T-helper 17 cell (primary cell): ENCODE measurements at regions not wholly inside any gene's neighbourhood (a gene's known extent, or its start where the extent isn't known, plus 50 kb on each side); places are given as distances from the start of the nearest gene placed in this dataset.
A peak's percentile ranks its signal among the peaks of the same experiment; 100 is the strongest.

Experiments
- ATAC-seq: fragments of 150-1000 bp; cut with Tn5 transposase; 2 replicates; pipeline ENCODE4 v1.10.0; 2021; ENCODE audit warnings: mild to moderate bottlenecking, moderate library complexity
- DNase-seq, 3 donors: peaks; one replicate each; pipeline versions ENCODE4 v3.0.0 to v3.0.0-alpha.2; 2020 to 2021
- H3K9me3 ChIP-seq: one replicate; pipeline ENCODE4 v1.7.0; 2013; ENCODE audit warnings: low read length, mild to moderate bottlenecking; ENCODE audit not compliant: control insufficient read depth, poor library complexity, severe bottlenecking
- H3K27ac Mint-ChIP-seq: one replicate; pipeline ENCODE4 v1.8.0; 2022; ENCODE audit warnings: mild to moderate bottlenecking, moderate library complexity, mixed read lengths
- H3K27me3 Mint-ChIP-seq: one replicate; pipeline ENCODE4 v1.8.0; 2022; ENCODE audit warnings: mixed read lengths
- H3K36me3 Mint-ChIP-seq: one replicate; pipeline ENCODE4 v1.8.0; 2022; ENCODE audit warnings: low read depth, mixed read lengths
- H3K4me1 Mint-ChIP-seq: one replicate; pipeline ENCODE4 v1.8.0; 2022; ENCODE audit warnings: mild to moderate bottlenecking, mixed read lengths
- H3K4me3 Mint-ChIP-seq: one replicate; pipeline ENCODE4 v1.8.0; 2022; ENCODE audit warnings: mild to moderate bottlenecking, moderate library complexity, mixed read lengths

DNA sequence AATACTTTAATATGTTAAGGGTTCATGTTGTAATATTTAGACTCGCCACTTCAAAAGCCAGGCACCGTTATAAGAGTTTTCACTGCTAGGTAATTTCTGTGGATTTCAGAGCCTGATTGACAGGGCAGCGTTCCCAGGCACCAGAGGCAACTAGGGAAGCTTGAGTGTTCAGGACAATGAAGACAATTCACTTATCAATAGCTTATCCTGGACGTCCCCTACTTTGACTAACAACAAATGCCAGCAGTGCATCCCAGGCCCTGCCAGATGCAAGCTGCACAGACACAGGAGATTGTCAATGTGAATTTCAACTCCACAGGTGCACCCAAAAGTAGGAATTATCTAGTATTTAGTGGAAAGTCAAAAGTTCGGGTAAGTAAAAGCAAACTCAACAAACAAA, 179.3 kb upstream of the GYPC start:
- no peak overlapping the region for H3K4me3 Mint-ChIP-seq
- no peak for DNase-seq
- no peaks in the 10 kb centered on the region for H3K9me3 ChIP-seq
- peaks cover 2% of the 10 kb centered on the region for H3K4me1 Mint-ChIP-seq
- H3K27me3 Mint-ChIP-seq, result peaks cover 24% of the 10 kb centered on the region
- no peak overlapping the region for H3K27ac Mint-ChIP-seq
- H3K36me3 Mint-ChIP-seq, result no peaks in the 10 kb centered on the region
- no peak for ATAC-seq

GRCh38 chr2:126480033-126480432, 175.9 kb upstream of the GYPC start:
- H3K9me3 ChIP-seq, result no peaks in the 10 kb centered on the region
- Mint-ChIP-seq H3K36me3 (no peaks in the 10 kb centered on the region), H3K27ac (no peak overlapping the region), H3K4me1 (peaks cover 2% of the 10 kb centered on the region), H3K4me3 (no peak overlapping the region), H3K27me3 (peaks cover 12% of the 10 kb centered on the region)
- ATAC-seq (no peak), DNase-seq (no peak)

GRCh38 chr2:126482582-126483464, 173.1 kb upstream of the GYPC start:
- Mint-ChIP-seq H3K27me3 (peaks cover 20% of the 10 kb centered on the region), H3K4me3 (no peak overlapping the region), H3K36me3 (peaks cover 1% of the 10 kb centered on the region), H3K4me1 (peaks cover 3% of the 10 kb centered on the region), H3K27ac (no peak overlapping the region)
- ATAC-seq, result no peak
- DNase-seq, result no peak
- no peaks in the 10 kb centered on the region for H3K9me3 ChIP-seq

- H3K9me3 ChIP-seq, result no peaks in the 10 kb centered on the region
- Mint-ChIP-seq H3K4me3 (no peak overlapping the region), H3K27ac (no peak overlapping the region), H3K4me1 (no peaks in the 10 kb centered on the region), H3K36me3 (no peaks in the 10 kb centered on the region), H3K27me3 (peaks cover 11% of the 10 kb centered on the region)
- no peak for ATAC-seq
- DNase-seq, result no peak
Measured at GRCh38 chr2:126494593-126494992, 161.4 kb upstream of the GYPC start.

GRCh38 chr2:126495189-126495588, 160.8 kb upstream of the GYPC start:
- no peaks in the 10 kb centered on the region for H3K9me3 ChIP-seq
- no peak overlapping the region for H3K4me3 Mint-ChIP-seq
- DNase-seq, result no peak
- no peaks in the 10 kb centered on the region for H3K36me3 Mint-ChIP-seq
- no peak for ATAC-seq
- no peaks in the 10 kb centered on the region for H3K4me1 Mint-ChIP-seq
- H3K27me3 Mint-ChIP-seq, result peaks cover 11% of the 10 kb centered on the region
- no peak overlapping the region for H3K27ac Mint-ChIP-seq

- no peak overlapping the region for H3K4me3 Mint-ChIP-seq
- ATAC-seq (no peak), DNase-seq (no peak)
- peaks cover 2% of the 10 kb centered on the region for H3K27me3 Mint-ChIP-seq
- H3K4me1 Mint-ChIP-seq, result no peaks in the 10 kb centered on the region
- H3K9me3 ChIP-seq, result no peaks in the 10 kb centered on the region
- no peak overlapping the region for H3K27ac Mint-ChIP-seq
- H3K36me3 Mint-ChIP-seq, result no peaks in the 10 kb centered on the region
Measured at GRCh38 chr2:126496493-126496892, 159.5 kb upstream of the GYPC start.

DNA sequence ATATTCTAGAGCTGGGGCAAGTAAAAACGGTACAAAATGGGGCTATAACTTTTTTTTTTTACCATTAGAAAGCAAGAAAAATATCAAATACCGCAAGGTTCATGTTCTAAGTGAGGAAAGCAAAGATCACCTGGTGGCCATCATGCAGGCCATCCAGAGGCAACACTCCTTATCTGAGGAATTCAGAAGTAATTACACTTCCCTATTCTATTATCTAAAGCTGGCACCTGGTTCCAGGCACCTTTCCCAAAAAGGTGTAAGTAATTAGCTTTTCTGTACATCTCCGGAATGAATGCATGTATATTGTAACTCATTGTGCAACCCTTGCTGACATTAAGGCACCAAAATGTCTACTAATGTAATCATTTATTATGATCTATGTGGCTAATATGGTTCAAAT, 152.5 kb upstream of the GYPC start:
- H3K9me3 ChIP-seq, result no peaks in the 10 kb centered on the region
- Mint-ChIP-seq H3K4me1 (peaks cover 3% of the 10 kb centered on the region), H3K4me3 (no peak overlapping the region), H3K27me3 (peaks cover 17% of the 10 kb centered on the region), H3K27ac (no peak overlapping the region), H3K36me3 (no peaks in the 10 kb centered on the region)
- ATAC-seq, result no peak
- DNase-seq, result no peak

DNA sequence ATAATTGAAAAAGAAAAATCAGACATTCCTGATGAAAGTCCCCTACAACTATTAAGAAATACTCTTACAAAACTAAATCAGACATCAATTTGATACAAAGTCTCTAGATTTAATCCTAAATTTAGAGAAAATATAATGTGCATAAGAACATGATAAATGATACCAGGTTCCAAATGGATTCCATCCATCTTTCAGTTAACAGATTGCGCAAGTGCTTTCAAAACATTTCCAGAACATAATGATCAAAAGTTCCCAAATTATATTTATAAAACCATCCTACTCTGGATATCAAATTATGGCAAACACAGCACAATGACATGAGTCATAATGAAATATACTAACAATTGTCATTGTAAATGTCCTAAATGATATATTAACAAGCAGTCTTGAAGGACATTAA, 151.0 kb upstream of the GYPC start:
- no peak overlapping the region for H3K27ac Mint-ChIP-seq
- no peaks in the 10 kb centered on the region for H3K36me3 Mint-ChIP-seq
- no peak overlapping the region for H3K4me3 Mint-ChIP-seq
- no peak for ATAC-seq
- no peaks in the 10 kb centered on the region for H3K9me3 ChIP-seq
- peaks cover 17% of the 10 kb centered on the region for H3K27me3 Mint-ChIP-seq
- no peak for DNase-seq
- peaks cover 3% of the 10 kb centered on the region for H3K4me1 Mint-ChIP-seq

GRCh38 chr2:126506786-126507185, 149.2 kb upstream of the GYPC start:
- DNase-seq, result no peak
- no peak overlapping the region for H3K27ac Mint-ChIP-seq
- H3K4me1 Mint-ChIP-seq, result peaks cover 3% of the 10 kb centered on the region
- no peak for ATAC-seq
- H3K9me3 ChIP-seq, result no peaks in the 10 kb centered on the region
- no peak overlapping the region for H3K4me3 Mint-ChIP-seq
- peaks cover 27% of the 10 kb centered on the region for H3K27me3 Mint-ChIP-seq
- H3K36me3 Mint-ChIP-seq, result no peaks in the 10 kb centered on the region

- H3K4me3 Mint-ChIP-seq, result peak overlapping the region; percentile 34
- ATAC-seq (no peak), DNase-seq (no peak)
- peaks cover 3% of the 10 kb centered on the region for H3K4me1 Mint-ChIP-seq
- no peaks in the 10 kb centered on the region for H3K9me3 ChIP-seq
- no peak overlapping the region for H3K27ac Mint-ChIP-seq
- H3K36me3 Mint-ChIP-seq, result no peaks in the 10 kb centered on the region
- peaks cover 30% of the 10 kb centered on the region for H3K27me3 Mint-ChIP-seq
Measured at GRCh38 chr2:126507425-126507911, 148.5 kb upstream of the GYPC start.

GRCh38 chr2:126510356-126510755, 145.6 kb upstream of the GYPC start:
- Mint-ChIP-seq H3K27ac (no peak overlapping the region), H3K36me3 (no peaks in the 10 kb centered on the region), H3K27me3 (peaks cover 14% of the 10 kb centered on the region), H3K4me3 (no peak overlapping the region), H3K4me1 (peaks cover 3% of the 10 kb centered on the region)
- ATAC-seq, result no peak
- no peak for DNase-seq
- H3K9me3 ChIP-seq, result no peaks in the 10 kb centered on the region

DNA sequence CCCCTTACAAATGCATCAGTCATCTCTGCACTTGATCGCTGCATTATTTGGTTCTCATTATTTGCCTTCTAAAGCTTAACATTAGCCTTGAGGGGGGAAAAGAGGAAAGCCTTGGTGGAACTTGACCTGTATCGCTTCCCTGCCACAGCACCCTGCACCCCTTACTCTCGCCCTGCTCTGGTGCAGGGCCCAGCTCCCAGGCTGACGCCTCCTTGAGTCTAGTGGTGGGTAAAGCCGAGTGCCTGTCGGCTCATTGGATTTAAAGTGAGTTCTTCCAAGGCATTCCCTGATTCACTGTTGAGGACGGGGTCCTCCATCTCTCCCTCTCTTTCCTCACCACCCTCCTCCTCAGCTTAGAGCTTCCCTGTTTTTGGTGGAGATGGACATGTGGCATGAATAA, 145.0 kb upstream of the GYPC start:
- peaks cover 3% of the 10 kb centered on the region for H3K4me1 Mint-ChIP-seq
- no peak overlapping the region for H3K4me3 Mint-ChIP-seq
- ATAC-seq (no peak), DNase-seq (no peak)
- H3K27me3 Mint-ChIP-seq, result peaks cover 14% of the 10 kb centered on the region
- no peaks in the 10 kb centered on the region for H3K9me3 ChIP-seq
- no peak overlapping the region for H3K27ac Mint-ChIP-seq
- H3K36me3 Mint-ChIP-seq, result no peaks in the 10 kb centered on the region

DNA sequence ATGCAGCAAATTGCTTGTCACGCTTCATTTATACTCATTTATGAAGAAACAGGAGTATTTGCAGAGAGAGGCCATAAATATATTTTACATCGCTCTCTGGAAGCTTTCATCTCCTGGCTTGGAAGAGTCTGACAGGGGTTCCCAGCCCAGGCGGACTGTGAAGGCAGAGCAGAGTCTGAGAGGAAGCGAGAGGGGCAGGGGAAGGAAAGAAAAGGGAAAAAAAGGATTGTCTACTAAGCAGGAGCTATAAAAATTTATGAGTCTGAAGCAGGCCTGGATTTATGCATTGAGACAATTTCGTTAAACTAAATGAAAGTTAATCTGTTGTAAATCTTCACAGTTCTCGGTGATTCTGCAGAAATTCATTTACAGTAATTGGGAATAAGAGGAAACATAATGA, 143.9 kb upstream of the GYPC start:
- DNase-seq (no peak), ATAC-seq (no peak)
- no peaks in the 10 kb centered on the region for H3K9me3 ChIP-seq
- H3K36me3 Mint-ChIP-seq, result no peaks in the 10 kb centered on the region
- peaks cover 3% of the 10 kb centered on the region for H3K4me1 Mint-ChIP-seq
- no peak overlapping the region for H3K27ac Mint-ChIP-seq
- H3K4me3 Mint-ChIP-seq, result no peak overlapping the region
- peaks cover 14% of the 10 kb centered on the region for H3K27me3 Mint-ChIP-seq

DNA sequence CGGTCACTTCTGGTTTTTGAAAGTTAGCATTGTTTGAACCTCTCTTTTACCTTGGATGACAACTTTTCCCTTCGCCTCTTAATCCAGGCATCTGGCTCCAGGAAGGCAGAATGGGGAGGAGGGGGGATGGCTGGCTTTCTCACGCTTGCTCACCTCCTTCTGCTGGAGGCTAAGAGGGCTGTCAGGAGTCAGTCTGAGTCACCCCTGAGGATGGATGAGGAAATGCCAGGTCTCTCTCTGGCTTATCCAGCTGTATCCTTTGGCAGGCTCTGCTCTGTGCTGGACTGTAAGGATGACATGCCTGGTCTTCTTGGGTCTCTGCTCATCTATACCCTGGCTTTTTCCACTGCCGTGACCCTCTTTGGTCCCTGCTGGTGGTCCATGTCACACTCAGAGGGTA, 142.9 kb upstream of the GYPC start:
- H3K4me1 Mint-ChIP-seq, result no peaks in the 10 kb centered on the region
- H3K27me3 Mint-ChIP-seq, result peaks cover 14% of the 10 kb centered on the region
- ATAC-seq (no peak), DNase-seq (no peak)
- H3K27ac Mint-ChIP-seq, result no peak overlapping the region
- H3K4me3 Mint-ChIP-seq, result no peak overlapping the region
- H3K9me3 ChIP-seq, result no peaks in the 10 kb centered on the region
- no peaks in the 10 kb centered on the region for H3K36me3 Mint-ChIP-seq
